SU-DHL-6 (cell line): ENCODE measurements at regions not wholly inside any gene's neighbourhood (a gene's known extent, or its start where the extent isn't known, plus 50 kb on each side); places are given as distances from the start of the nearest gene placed in this dataset.

Experiments
- H2AFZ ChIP-seq: fragments of 200-600 bp; sonication (generic); 2 replicates; pipeline ENCODE4 v1.6.1; 2014; ENCODE audit warnings: low read depth, mild to moderate bottlenecking, moderate library complexity, mixed read lengths, antibody characterized with exemption, low read length; ENCODE audit not compliant: severe bottlenecking
- H3F3A ChIP-seq: fragments of 200-600 bp; shearing (Covaris generic); 2 replicates; pipeline ENCODE4 v1.6.0; 2016; ENCODE audit warnings: antibody characterized with exemption, mild to moderate bottlenecking; ENCODE audit not compliant: insufficient read depth
- H3K27ac ChIP-seq: fragments of 200-600 bp; sonication (generic); 2 replicates; pipeline ENCODE4 v1.5.1; 2016; ENCODE audit warnings: low read depth, mild to moderate bottlenecking, low read length, moderate library complexity, mixed read lengths
- H3K27me3 ChIP-seq: fragments of 200-600 bp; sonication (generic), shearing (Covaris generic); 2 replicates; pipeline ENCODE4 v1.6.0; 2014; ENCODE audit warnings: mild to moderate bottlenecking, low read length
- H3K36me3 ChIP-seq: fragments of 200-600 bp; sonication (generic); 2 replicates; pipeline ENCODE4 v1.6.1; 2014; ENCODE audit warnings: mild to moderate bottlenecking, low read length, mixed read lengths
- H3K4me2 ChIP-seq: fragments of 300-600, 200-600 bp; shearing (Covaris generic), sonication (generic); 2 replicates; pipeline ENCODE4 v1.6.0; 2014; ENCODE audit warnings: low read length, low read depth, mild to moderate bottlenecking; ENCODE audit not compliant: poor library complexity, severe bottlenecking
- H3K4me3 ChIP-seq: fragments of 200-600 bp; sonication (generic); 2 replicates; pipeline ENCODE4 v1.5.1; 2014; ENCODE audit warnings: antibody characterized with exemption, low read length, mild to moderate bottlenecking, mixed read lengths; ENCODE audit not compliant: insufficient read depth, poor library complexity, severe bottlenecking
- H3K79me2 ChIP-seq: fragments of 200-600 bp; sonication (generic); 2 replicates; pipeline ENCODE4 v1.6.1; 2014; ENCODE audit warnings: mild to moderate bottlenecking, low read length, moderate library complexity; ENCODE audit not compliant: insufficient read depth
- H3K9ac ChIP-seq: fragments of 200-600 bp; sonication (generic); 2 replicates; pipeline ENCODE4 v1.7.0; 2014; ENCODE audit warnings: mild to moderate bottlenecking, low read length
- H3K9me2 ChIP-seq: fragments of 200-600 bp; sonication (generic); replicated peaks from 2 replicates; pipeline ENCODE4 v1.6.1; 2014; ENCODE audit warnings: low read length; ENCODE audit not compliant: insufficient read depth
- H3K9me3 ChIP-seq: fragments of 200-600 bp; sonication (generic); 2 replicates; pipeline ENCODE4 v1.6.1; 2014; ENCODE audit warnings: low read length, mixed read lengths; ENCODE audit not compliant: insufficient read depth
- H4K20me1 ChIP-seq: fragments of 200-600 bp; sonication (generic); 2 replicates; pipeline ENCODE4 v1.6.1; 2014; ENCODE audit warnings: low read depth, mild to moderate bottlenecking, antibody characterized with exemption, low read length, moderate library complexity, mixed read lengths
- EZH2phosphoT487 ChIP-seq: fragments of 200-600 bp; sonication (generic), shearing (Covaris generic); conservative IDR thresholded peaks from 2 replicates; pipeline ENCODE4 v1.6.1; 2018; ENCODE audit warnings: mild to moderate bottlenecking, antibody characterized with exemption, low read length, moderate library complexity, mixed read lengths
- TF ChIP-seq, protein P1 (sequence below): fragments of 200-600 bp; sonication (generic); IDR thresholded peaks from one replicate; pipeline ENCODE4 v1.5.1; 2017; ENCODE audit warnings: antibody characterized with exemption, mild to moderate bottlenecking, low read length, moderate library complexity; ENCODE audit not compliant: insufficient read depth, poor library complexity, severe bottlenecking

DNA sequence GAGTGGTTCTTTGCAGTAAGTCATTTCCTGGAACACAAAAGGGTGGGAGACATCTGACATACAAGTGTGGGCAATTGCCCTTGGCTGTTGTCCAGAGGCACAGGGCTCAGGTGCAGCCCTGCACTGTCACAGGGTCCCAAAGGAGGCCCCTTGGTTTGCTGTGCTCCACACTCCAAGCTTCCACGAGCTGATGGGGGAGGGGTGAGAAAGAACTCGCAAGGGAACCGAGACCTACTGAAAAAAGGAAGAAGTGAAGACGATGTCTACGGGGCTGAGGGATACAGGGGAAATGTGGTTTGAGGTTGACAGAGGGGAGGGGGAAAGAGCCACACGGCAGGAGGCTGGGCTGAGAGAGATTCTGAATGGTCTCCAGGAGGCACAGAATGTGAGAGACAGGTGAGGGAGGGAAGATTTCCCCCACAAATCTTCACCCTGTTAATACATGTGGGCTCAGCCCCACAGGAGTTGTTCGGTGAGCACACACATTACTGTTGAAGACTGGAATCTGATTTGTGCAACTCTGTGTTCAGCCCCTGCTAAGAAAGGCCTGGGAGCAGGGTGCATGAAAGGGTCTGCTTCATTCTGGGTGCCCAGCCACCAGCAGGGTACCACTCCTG lies 123.4 kb downstream of the LY86 start:
- Histone ChIP-seq H3K9me2 (no peaks in the 10 kb centered on the region), H3K4me2 (no peak overlapping the region), H2AFZ (no peak overlapping the region), H3K9ac (no peak overlapping the region), H4K20me1 (no peaks in the 10 kb centered on the region), H3K27ac (no peak overlapping the region), H3K4me3 (no peak overlapping the region), H3K36me3 (no peaks in the 10 kb centered on the region), H3K79me2 (no peaks in the 10 kb centered on the region), H3K27me3 (no peaks in the 10 kb centered on the region), H3K9me3 (no peaks in the 10 kb centered on the region), H3F3A (no peaks in the 10 kb centered on the region)
- TF ChIP-seq EZH2phosphoT487 = no peak
- TF ChIP-seq, protein P1, sequence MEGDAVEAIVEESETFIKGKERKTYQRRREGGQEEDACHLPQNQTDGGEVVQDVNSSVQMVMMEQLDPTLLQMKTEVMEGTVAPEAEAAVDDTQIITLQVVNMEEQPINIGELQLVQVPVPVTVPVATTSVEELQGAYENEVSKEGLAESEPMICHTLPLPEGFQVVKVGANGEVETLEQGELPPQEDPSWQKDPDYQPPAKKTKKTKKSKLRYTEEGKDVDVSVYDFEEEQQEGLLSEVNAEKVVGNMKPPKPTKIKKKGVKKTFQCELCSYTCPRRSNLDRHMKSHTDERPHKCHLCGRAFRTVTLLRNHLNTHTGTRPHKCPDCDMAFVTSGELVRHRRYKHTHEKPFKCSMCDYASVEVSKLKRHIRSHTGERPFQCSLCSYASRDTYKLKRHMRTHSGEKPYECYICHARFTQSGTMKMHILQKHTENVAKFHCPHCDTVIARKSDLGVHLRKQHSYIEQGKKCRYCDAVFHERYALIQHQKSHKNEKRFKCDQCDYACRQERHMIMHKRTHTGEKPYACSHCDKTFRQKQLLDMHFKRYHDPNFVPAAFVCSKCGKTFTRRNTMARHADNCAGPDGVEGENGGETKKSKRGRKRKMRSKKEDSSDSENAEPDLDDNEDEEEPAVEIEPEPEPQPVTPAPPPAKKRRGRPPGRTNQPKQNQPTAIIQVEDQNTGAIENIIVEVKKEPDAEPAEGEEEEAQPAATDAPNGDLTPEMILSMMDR = no peak

DNA sequence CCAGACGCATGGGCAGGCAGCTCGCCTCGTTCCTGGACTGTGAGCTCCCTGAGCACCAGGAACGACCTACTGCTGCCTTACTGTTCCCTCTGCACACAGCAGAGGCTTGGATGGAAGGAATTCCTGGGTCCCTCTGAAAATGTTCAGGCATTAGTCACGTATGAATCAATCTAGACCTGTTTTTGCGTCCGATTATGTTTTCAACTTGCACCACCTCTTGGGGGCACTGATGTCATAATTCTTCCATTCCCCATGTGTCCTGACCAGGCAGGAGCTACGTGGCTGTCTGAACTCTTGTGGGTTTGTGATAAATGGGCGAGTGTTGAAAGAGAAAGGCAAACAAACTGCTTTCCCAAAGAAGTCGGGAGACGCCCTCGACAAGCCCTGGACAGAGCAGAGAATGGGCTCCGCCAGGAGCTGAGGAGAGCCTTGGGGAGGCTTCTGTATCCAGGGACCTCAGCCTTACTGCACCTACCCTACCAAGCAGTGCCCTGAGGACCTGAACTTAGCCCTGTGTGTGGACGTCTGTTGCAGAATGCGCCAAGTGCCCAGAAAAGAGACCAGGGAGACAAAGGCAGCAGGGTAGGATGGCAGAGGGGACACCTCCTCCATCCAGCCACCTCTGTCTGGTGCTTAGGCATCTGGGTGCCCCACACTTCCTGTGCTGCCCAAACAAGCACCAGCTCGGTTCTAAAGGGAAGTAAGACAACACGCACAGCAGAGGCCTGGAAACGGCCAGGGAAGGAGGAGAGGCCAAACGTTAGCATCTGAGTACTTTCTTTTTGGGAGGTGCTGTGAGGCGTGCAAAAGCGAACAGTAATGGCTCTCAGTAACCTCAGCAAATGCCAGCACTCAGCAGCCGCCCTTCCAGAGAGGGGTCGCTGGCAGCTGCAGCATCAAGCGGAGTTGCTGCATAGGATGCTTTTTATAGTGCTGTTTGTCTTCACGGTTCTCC lies 124.2 kb downstream of the LY86 start:
- Histone ChIP-seq H3K4me3 (no peak overlapping the region), H3K9me3 (no peaks in the 10 kb centered on the region), H2AFZ (no peak overlapping the region), H3K9ac (no peak overlapping the region), H3K79me2 (no peaks in the 10 kb centered on the region), H3K9me2 (no peaks in the 10 kb centered on the region), H3K36me3 (no peaks in the 10 kb centered on the region), H3K27me3 (no peaks in the 10 kb centered on the region), H3K27ac (no peak overlapping the region), H4K20me1 (no peaks in the 10 kb centered on the region), H3F3A (no peaks in the 10 kb centered on the region), H3K4me2 (no peak overlapping the region)
- no peak for TF ChIP-seq EZH2phosphoT487

DNA sequence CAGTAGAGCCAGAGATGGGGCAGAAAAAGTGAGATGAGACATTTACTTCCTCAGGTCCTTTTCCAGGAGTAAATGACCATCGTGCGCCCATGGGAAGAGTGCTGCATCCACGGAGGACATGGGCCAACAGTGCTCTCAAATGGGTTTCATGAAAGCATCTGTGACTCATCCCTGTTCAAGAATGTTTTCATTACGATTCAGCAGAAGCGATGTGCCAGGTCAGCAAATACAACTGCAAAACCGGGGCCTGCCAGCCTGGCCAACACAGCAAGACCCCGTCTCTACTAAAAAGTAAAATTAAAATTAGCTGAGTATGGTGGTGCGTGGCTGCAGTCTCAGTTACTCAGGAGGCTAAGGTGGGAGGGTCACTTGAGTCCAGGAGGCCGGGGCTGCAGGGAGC lies 125.1 kb downstream of the LY86 start:
- Histone ChIP-seq H3K9me2 (no peaks in the 10 kb centered on the region), H4K20me1 (no peaks in the 10 kb centered on the region), H3F3A (no peaks in the 10 kb centered on the region), H2AFZ (no peak overlapping the region), H3K9ac (no peak overlapping the region), H3K79me2 (no peaks in the 10 kb centered on the region), H3K27me3 (no peaks in the 10 kb centered on the region), H3K27ac (no peak overlapping the region), H3K9me3 (no peaks in the 10 kb centered on the region), H3K4me3 (no peak overlapping the region), H3K36me3 (no peaks in the 10 kb centered on the region), H3K4me2 (no peak overlapping the region)
- TF ChIP-seq, protein P1 = no peak
- TF ChIP-seq EZH2phosphoT487 = no peak
